ENCODE measurements at regions not wholly inside any gene's neighbourhood (a gene's known extent, or its start where the extent isn't known, plus 50 kb on each side); places are given as distances from the start of the nearest gene placed in this dataset.

GRCh38 chr9:4404156-4404555 lies 86.1 kb upstream of the SLC1A1 start:
- H3K27ac ChIP-seq (ENCODE audit: low read depth, low read length): no peak overlapping the region
- ChIA-PET POLR2A (ENCODE audit: partially characterized antibody) (no interaction called here), CTCF (ENCODE audit: partially characterized antibody) (no interaction called here)
- Mint-ChIP-seq H3K4me1 (no peaks in the 10 kb centered on the region), H3K27me3 (peaks cover 5 to 8% of the 10 kb centered on the region in 2 donors), H3K9me3 (peaks cover 6 to 44% (median 26%) of the 10 kb centered on the region in 8 donors), H3K4me3 (no peak overlapping the region), H3K27ac (no peak overlapping the region), H3K36me3 (peaks cover 5 to 6% of the 10 kb centered on the region in 2 donors)
- no peaks in the 10 kb centered on the region for H3K36me3 ChIP-seq (ENCODE audit: insufficient read depth, low read length)
- intact Hi-C loops (cut with micrococcal nuclease): no loop called here
- DNase-seq: no peak
- H3K4me1 ChIP-seq (ENCODE audit: insufficient read depth, low read length): no peaks in the 10 kb centered on the region
- no peak overlapping the region for H3K4me3 ChIP-seq (ENCODE audit: low read length in 2 of 2)
- no peaks in the 10 kb centered on the region for H3K27me3 ChIP-seq (ENCODE audit: insufficient read depth, low read length)
- no peaks in the 10 kb centered on the region for H3K9me3 ChIP-seq (ENCODE audit: control insufficient read depth in 1 of 2, low read length in 2 of 2)

- intact Hi-C loops (cut with micrococcal nuclease): no loop called here
- peaks cover 5 to 6% of the 10 kb centered on the region in 2 donors for H3K36me3 Mint-ChIP-seq
Measured at GRCh38 chr9:4402501-4402900, 87.8 kb upstream of the SLC1A1 start.

DNA sequence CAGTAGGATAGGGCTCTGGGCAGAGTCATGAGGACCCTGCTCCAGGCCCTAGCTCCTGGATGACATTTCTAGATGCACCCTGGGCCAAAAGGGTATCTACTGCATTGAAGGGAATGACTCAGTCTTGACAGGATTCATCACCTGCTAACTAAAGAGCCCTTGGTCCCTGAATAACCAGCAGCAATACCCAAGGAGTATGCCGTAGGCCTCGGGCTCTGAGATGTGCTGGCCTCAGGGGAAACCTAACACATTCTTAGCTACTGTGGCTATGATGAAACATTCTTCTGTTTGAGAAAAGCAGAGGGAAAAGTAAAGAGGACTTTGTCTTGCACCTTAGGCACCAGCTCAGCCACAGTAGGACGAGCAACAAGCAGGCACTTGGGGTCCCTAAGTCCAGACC lies 89.5 kb upstream of the SLC1A1 start:
- H3K27me3 Mint-ChIP-seq: peaks cover 10 to 12% of the 10 kb centered on the region in 2 donors
- peaks cover 5 to 6% of the 10 kb centered on the region in 2 donors for H3K36me3 Mint-ChIP-seq

More at GRCh38 chr9:4402501-4402900, 87.8 kb upstream of the SLC1A1 start:
- H3K4me1 Mint-ChIP-seq: no peaks in the 10 kb centered on the region
- no peaks in the 10 kb centered on the region for H3K36me3 ChIP-seq (ENCODE audit: insufficient read depth, low read length)
- H3K9me3 Mint-ChIP-seq: peaks cover 6 to 44% (median 26%) of the 10 kb centered on the region in 8 donors
- no peak for DNase-seq
- peak overlapping the region in 1 of 8 donors; percentile 10 for H3K4me3 Mint-ChIP-seq
- H3K4me1 ChIP-seq (ENCODE audit: insufficient read depth, low read length): no peaks in the 10 kb centered on the region
- H3K27me3 ChIP-seq (ENCODE audit: insufficient read depth, low read length): no peaks in the 10 kb centered on the region
- POLR2A ChIA-PET (ENCODE audit: partially characterized antibody): no interaction called here
- H3K27ac ChIP-seq (ENCODE audit: low read depth, low read length): no peak overlapping the region
- peaks cover 10 to 12% of the 10 kb centered on the region in 2 donors for H3K27me3 Mint-ChIP-seq
- H3K9me3 ChIP-seq (ENCODE audit: control insufficient read depth in 1 of 2, low read length in 2 of 2): no peaks in the 10 kb centered on the region
- no peak overlapping the region for H3K4me3 ChIP-seq (ENCODE audit: low read length in 2 of 2)
- no peak overlapping the region for H3K27ac Mint-ChIP-seq
- CTCF ChIA-PET (ENCODE audit: partially characterized antibody): no interaction called here

GRCh38 chr9:4397917-4398316 lies 92.4 kb upstream of the SLC1A1 start:
- Histone ChIP-seq H3K36me3 (ENCODE audit: insufficient read depth, low read length) (no peaks in the 10 kb centered on the region), H3K9me3 (ENCODE audit: control insufficient read depth in 1 of 2, low read length in 2 of 2) (no peaks in the 10 kb centered on the region), H3K4me1 (ENCODE audit: insufficient read depth, low read length) (no peaks in the 10 kb centered on the region), H3K27me3 (ENCODE audit: insufficient read depth, low read length) (no peaks in the 10 kb centered on the region), H3K4me3 (ENCODE audit: low read length in 2 of 2) (no peak overlapping the region), H3K27ac (ENCODE audit: low read depth, low read length) (no peak overlapping the region)
- no peaks in the 10 kb centered on the region for H3K4me1 Mint-ChIP-seq
- H3K4me3 Mint-ChIP-seq: no peak overlapping the region
- no peak for DNase-seq
- peaks cover 5 to 6% of the 10 kb centered on the region in 2 donors for H3K36me3 Mint-ChIP-seq
- H3K27ac Mint-ChIP-seq: no peak overlapping the region
- peaks cover 2 to 20% (median 15%) of the 10 kb centered on the region in 8 donors for H3K9me3 Mint-ChIP-seq
- peaks cover 8 to 9% of the 10 kb centered on the region in 2 donors for H3K27me3 Mint-ChIP-seq
- CTCF ChIA-PET (ENCODE audit: partially characterized antibody): no interaction called here
- intact Hi-C loops (cut with micrococcal nuclease): no loop called here
- POLR2A ChIA-PET (ENCODE audit: partially characterized antibody): no interaction called here

More for the DNA sequence above, 89.5 kb upstream of the SLC1A1 start:
- H3K27ac ChIP-seq (ENCODE audit: low read depth, low read length): no peak overlapping the region
- intact Hi-C loops (cut with micrococcal nuclease): no loop called here
- Mint-ChIP-seq H3K9me3 (peaks cover 4 to 36% (median 26%) of the 10 kb centered on the region in 8 donors), H3K4me3 (no peak overlapping the region), H3K27ac (no peak overlapping the region), H3K4me1 (no peaks in the 10 kb centered on the region)
- ChIA-PET POLR2A (ENCODE audit: partially characterized antibody) (no interaction called here), CTCF (ENCODE audit: partially characterized antibody) (interaction anchor here (0.7 to 0.9 kb wide), 2 partner anchors 16 to 477 kb away, joined by 3 read pairs; no protein-coding TSS in a partner anchor)
- no peak for DNase-seq
- no peaks in the 10 kb centered on the region for H3K36me3 ChIP-seq (ENCODE audit: insufficient read depth, low read length)
- no peaks in the 10 kb centered on the region for H3K9me3 ChIP-seq (ENCODE audit: control insufficient read depth in 1 of 2, low read length in 2 of 2)
- no peak overlapping the region for H3K4me3 ChIP-seq (ENCODE audit: low read length in 2 of 2)
- H3K27me3 ChIP-seq (ENCODE audit: insufficient read depth, low read length): no peaks in the 10 kb centered on the region
- H3K4me1 ChIP-seq (ENCODE audit: insufficient read depth, low read length): no peaks in the 10 kb centered on the region

DNA sequence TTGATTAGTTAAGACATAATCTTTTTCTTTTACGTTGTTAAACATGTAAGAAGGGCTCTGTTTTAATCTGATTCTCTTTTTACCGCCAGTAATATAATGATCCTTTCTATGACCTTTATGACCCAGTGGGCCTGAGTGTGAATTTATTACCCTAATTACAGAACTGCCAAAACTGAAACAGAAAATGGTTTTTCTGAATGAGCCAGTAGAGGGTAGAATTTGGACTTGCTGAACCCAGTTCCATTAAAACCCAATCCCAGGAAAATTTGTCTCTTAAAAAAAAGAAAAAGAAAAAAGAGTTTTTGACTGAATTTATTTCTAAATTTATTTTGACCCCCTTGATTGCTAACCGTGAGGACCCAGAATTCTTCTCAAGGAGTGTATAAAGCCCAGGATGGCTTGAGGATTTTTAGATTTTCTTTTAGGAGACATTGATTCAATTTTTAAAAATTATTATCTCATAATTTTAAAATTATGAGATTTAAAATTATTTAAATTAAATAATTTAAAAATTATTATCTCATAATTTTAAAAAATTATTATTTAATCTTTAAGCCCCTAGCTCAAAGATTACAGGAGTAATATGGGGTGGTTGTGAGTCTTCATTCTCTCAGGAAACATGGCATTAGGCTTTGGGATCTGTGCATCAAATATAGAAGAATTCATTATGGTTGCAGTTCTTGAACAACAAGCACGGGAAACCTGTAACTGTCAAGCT lies 94.1 kb upstream of the GLIS3 start:
- H3K9me3 ChIP-seq (ENCODE audit: control insufficient read depth in 1 of 2, low read length in 2 of 2): no peaks in the 10 kb centered on the region
- DNase-seq: no peak
- H3K36me3 ChIP-seq (ENCODE audit: insufficient read depth, low read length): no peaks in the 10 kb centered on the region
- H3K27me3 ChIP-seq (ENCODE audit: insufficient read depth, low read length): no peaks in the 10 kb centered on the region
- H3K27ac Mint-ChIP-seq: no peak overlapping the region
- H3K27me3 Mint-ChIP-seq: peaks cover 5 to 7% of the 10 kb centered on the region in 2 donors
- H3K4me1 ChIP-seq (ENCODE audit: insufficient read depth, low read length): no peaks in the 10 kb centered on the region
- intact Hi-C loops (cut with micrococcal nuclease): no loop called here
- H3K36me3 Mint-ChIP-seq: no peaks in the 10 kb centered on the region
- no peak overlapping the region for H3K27ac ChIP-seq (ENCODE audit: low read depth, low read length)
- H3K4me1 Mint-ChIP-seq: no peaks in the 10 kb centered on the region
- H3K4me3 ChIP-seq (ENCODE audit: low read length in 2 of 2): no peak overlapping the region
- ChIA-PET CTCF (ENCODE audit: partially characterized antibody) (interaction anchor here (0.6 kb wide), 1 partner anchor 1737 kb away, joined by 3 read pairs; no protein-coding TSS in a partner anchor), POLR2A (ENCODE audit: partially characterized antibody) (no interaction called here)
- no peak overlapping the region for H3K4me3 Mint-ChIP-seq
- H3K9me3 Mint-ChIP-seq: no peaks in the 10 kb centered on the region

DNA sequence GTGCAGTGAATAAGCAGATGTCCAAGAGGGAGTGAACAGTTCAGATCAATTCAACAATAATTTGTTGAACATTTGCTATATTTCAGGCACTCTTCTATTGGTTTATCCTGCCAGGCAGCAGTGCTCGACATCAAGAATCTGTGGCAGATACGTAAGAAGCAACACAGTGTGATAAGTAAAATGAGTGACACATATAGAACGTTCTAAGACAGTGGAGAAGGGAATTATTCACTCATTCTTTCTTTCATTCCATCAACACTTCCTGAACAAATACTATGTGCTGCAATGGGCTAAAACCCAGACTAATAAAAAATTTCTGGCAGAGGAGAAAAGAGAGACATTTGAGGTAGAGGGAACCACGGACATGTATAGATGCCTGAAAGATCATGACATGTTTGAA lies 89.9 kb upstream of the GLIS3 start:
- Mint-ChIP-seq H3K4me3 (no peak overlapping the region), H3K36me3 (no peaks in the 10 kb centered on the region), H3K4me1 (no peaks in the 10 kb centered on the region), H3K9me3 (no peaks in the 10 kb centered on the region), H3K27ac (no peak overlapping the region), H3K27me3 (peaks cover 0 to 2% of the 10 kb centered on the region in 2 donors)
- CTCF ChIA-PET (ENCODE audit: partially characterized antibody): no interaction called here
- POLR2A ChIA-PET (ENCODE audit: partially characterized antibody): no interaction called here
- H3K4me1 ChIP-seq (ENCODE audit: insufficient read depth, low read length): no peaks in the 10 kb centered on the region
- intact Hi-C loops (cut with micrococcal nuclease): no loop called here
- no peak overlapping the region for H3K4me3 ChIP-seq (ENCODE audit: low read length in 2 of 2)
- DNase-seq: no peak
- no peak overlapping the region for H3K27ac ChIP-seq (ENCODE audit: low read depth, low read length)
- no peaks in the 10 kb centered on the region for H3K36me3 ChIP-seq (ENCODE audit: insufficient read depth, low read length)
- H3K27me3 ChIP-seq (ENCODE audit: insufficient read depth, low read length): no peaks in the 10 kb centered on the region
- H3K9me3 ChIP-seq (ENCODE audit: control insufficient read depth in 1 of 2, low read length in 2 of 2): no peaks in the 10 kb centered on the region

- POLR2A ChIA-PET (ENCODE audit: partially characterized antibody): no interaction called here
- Histone ChIP-seq H3K4me3 (ENCODE audit: low read length in 2 of 2) (no peak overlapping the region), H3K27ac (ENCODE audit: low read depth, low read length) (no peak overlapping the region), H3K27me3 (ENCODE audit: insufficient read depth, low read length) (no peaks in the 10 kb centered on the region), H3K9me3 (ENCODE audit: control insufficient read depth in 1 of 2, low read length in 2 of 2) (no peaks in the 10 kb centered on the region), H3K36me3 (ENCODE audit: insufficient read depth, low read length) (no peaks in the 10 kb centered on the region), H3K4me1 (ENCODE audit: insufficient read depth, low read length) (no peaks in the 10 kb centered on the region)
- CTCF ChIA-PET (ENCODE audit: partially characterized antibody): interaction anchor here (0.9 to 1.8 kb wide), 2 partner anchors 22 to 250 kb away, joined by 3 to 5 read pairs; no protein-coding TSS in a partner anchor
- DNase-seq: no peak
- Mint-ChIP-seq H3K9me3 (no peaks in the 10 kb centered on the region), H3K4me1 (no peaks in the 10 kb centered on the region), H3K27me3 (peaks cover 0 to 2% of the 10 kb centered on the region in 2 donors), H3K36me3 (no peaks in the 10 kb centered on the region), H3K27ac (no peak overlapping the region), H3K4me3 (no peak overlapping the region)
- intact Hi-C loops (cut with micrococcal nuclease): no loop called here
Measured at GRCh38 chr9:4389003-4389402, 89.1 kb upstream of the GLIS3 start.

All from CD4-positive, alpha-beta memory T cell (primary cell).